ENCODE measurements at regions not wholly inside any gene's neighbourhood (a gene's known extent, or its start where the extent isn't known, plus 50 kb on each side); places are given as distances from the start of the nearest gene placed in this dataset.

- no peak for TF ChIP-seq CTCF (IDR thresholded peaks at IDR 0.05)
- intact Hi-C loops (cut with DNase I) = no loop called here
Observed at GRCh38 chr13:95455782-95456181, 96.7 kb upstream of the CLDN10 start.

GRCh38 chr13:95456815-95457214, 95.7 kb upstream of the CLDN10 start:
- no peak for DNase-seq
- no peaks in the 10 kb centered on the region for H3K36me3 ChIP-seq
- no peak for ATAC-seq
- H3K27ac ChIP-seq = no peak overlapping the region
- intact Hi-C loops (cut with DNase I) = no loop called here
- H3K9me3 ChIP-seq = peaks cover 0 to 13% of the 10 kb centered on the region in 2 donors
- no peak for TF ChIP-seq CTCF (IDR thresholded peaks at IDR 0.05)
- H3K4me3 ChIP-seq = no peak overlapping the region
- no peaks in the 10 kb centered on the region for H3K27me3 ChIP-seq
- H3K4me1 ChIP-seq = peaks cover 0 to 9% of the 10 kb centered on the region in 2 donors

More at GRCh38 chr13:95455782-95456181, 96.7 kb upstream of the CLDN10 start:
- ATAC-seq = no peak
- no peaks in the 10 kb centered on the region for H3K36me3 ChIP-seq
- no peak overlapping the region for H3K4me3 ChIP-seq
- H3K27ac ChIP-seq = no peak overlapping the region
- peaks cover 0 to 13% of the 10 kb centered on the region in 2 donors for H3K9me3 ChIP-seq
- DNase-seq = no peak
- no peaks in the 10 kb centered on the region for H3K27me3 ChIP-seq
- peaks cover 0 to 9% of the 10 kb centered on the region in 2 donors for H3K4me1 ChIP-seq

GRCh38 chr13:95457294-95457693, 95.2 kb upstream of the CLDN10 start:
- no peak overlapping the region for H3K27ac ChIP-seq
- peaks cover 0 to 9% of the 10 kb centered on the region in 2 donors for H3K4me1 ChIP-seq
- DNase-seq = no peak
- no peaks in the 10 kb centered on the region for H3K36me3 ChIP-seq
- no peaks in the 10 kb centered on the region for H3K27me3 ChIP-seq
- no peak overlapping the region for H3K4me3 ChIP-seq
- peaks cover 0 to 13% of the 10 kb centered on the region in 2 donors for H3K9me3 ChIP-seq
- intact Hi-C loops (cut with DNase I) = no loop called here
- TF ChIP-seq CTCF (IDR thresholded peaks at IDR 0.05) = no peak
- no peak for ATAC-seq

GRCh38 chr13:95462801-95463200, 89.7 kb upstream of the CLDN10 start:
- Histone ChIP-seq H3K4me3 (no peak overlapping the region), H3K4me1 (no peaks in the 10 kb centered on the region), H3K27ac (no peak overlapping the region), H3K9me3 (peaks cover 0 to 13% of the 10 kb centered on the region in 2 donors), H3K27me3 (no peaks in the 10 kb centered on the region), H3K36me3 (no peaks in the 10 kb centered on the region)
- ATAC-seq = no peak
- intact Hi-C loops (cut with DNase I) = no loop called here
- no peak for DNase-seq
- TF ChIP-seq CTCF (IDR thresholded peaks at IDR 0.05) = no peak

GRCh38 chr13:95463531-95463930, 89.0 kb upstream of the CLDN10 start:
- peaks cover 0 to 13% of the 10 kb centered on the region in 2 donors for H3K9me3 ChIP-seq
- H3K36me3 ChIP-seq = no peaks in the 10 kb centered on the region
- intact Hi-C loops (cut with DNase I) = no loop called here
- no peak overlapping the region for H3K27ac ChIP-seq
- TF ChIP-seq CTCF (IDR thresholded peaks at IDR 0.05) = no peak
- DNase-seq = no peak
- no peak overlapping the region for H3K4me3 ChIP-seq
- ATAC-seq = no peak
- no peaks in the 10 kb centered on the region for H3K4me1 ChIP-seq
- H3K27me3 ChIP-seq = no peaks in the 10 kb centered on the region

Measured in left lung (tissue), 4 donors.